Natural killer cell (primary cell): ENCODE measurements at regions not wholly inside any gene's neighbourhood (a gene's known extent, or its start where the extent isn't known, plus 50 kb on each side); places are given as distances from the start of the nearest gene placed in this dataset.
"Not testable (repeated sequence)": the region's sequence is repeated elsewhere in the genome, so short reads cannot be mapped to it uniquely, and the experiment has no call there.

ENCODE experiments used
- ATAC-seq, 3 donors: fragments of 150-1000 bp in 2 of 3; fragments of 200-7000 bp in 1 of 3; cut with Tn5 transposase; 1 replicate in 1 of 3; 2 replicates in 2 of 3; pipeline ENCODE4 v1.10.0; 2021; ENCODE audit warnings: mild to moderate bottlenecking in 2 of 3, moderate library complexity in 2 of 3
- DNase-seq, 2 donors: peaks; one replicate each; pipeline versions ENCODE4 v3.0.0 to v3.0.0-alpha.2; 2013 to 2021; ENCODE audit warnings: mixed read lengths in 1 of 2
- H3K27ac ChIP-seq: one replicate; pipeline ENCODE4 v1.5.1; 2013; ENCODE audit warnings: mild to moderate bottlenecking, low read length
- H3K27me3 ChIP-seq: one replicate; pipeline ENCODE4 v1.6.1; 2013; ENCODE audit warnings: low read length; ENCODE audit not compliant: control insufficient read depth, insufficient read depth
- H3K36me3 ChIP-seq: one replicate; pipeline ENCODE4 v1.6.1; 2013; ENCODE audit warnings: low read length; ENCODE audit not compliant: control insufficient read depth, insufficient read depth
- H3K4me1 ChIP-seq: one replicate; pipeline ENCODE4 v1.6.1; 2013; ENCODE audit warnings: low read length; ENCODE audit not compliant: control insufficient read depth, insufficient read depth
- H3K4me3 ChIP-seq: one replicate; pipeline ENCODE4 v1.5.1; 2013; ENCODE audit warnings: low read length
- H3K9me3 ChIP-seq: one replicate; pipeline ENCODE4 v1.6.1; 2013; ENCODE audit warnings: low read length; ENCODE audit not compliant: control insufficient read depth, insufficient read depth
- H3K27ac Mint-ChIP-seq, 2 donors: one replicate each; pipeline ENCODE4 v1.8.0; 2022; ENCODE audit warnings: mild to moderate bottlenecking in 2 of 2, mixed read lengths in 2 of 2, moderate library complexity in 1 of 2
- H3K27me3 Mint-ChIP-seq, 2 donors: one replicate each; pipeline ENCODE4 v1.8.0; 2022; ENCODE audit warnings: low read depth in 2 of 2, mixed read lengths in 2 of 2
- H3K36me3 Mint-ChIP-seq: one replicate; pipeline ENCODE4 v1.8.0; 2022; ENCODE audit warnings: mixed read lengths
- H3K4me1 Mint-ChIP-seq, 2 donors: one replicate each; pipeline ENCODE4 v1.8.0; 2022; ENCODE audit warnings: mixed read lengths in 2 of 2
- H3K4me3 Mint-ChIP-seq: one replicate; pipeline ENCODE4 v1.8.0; 2022; ENCODE audit warnings: mild to moderate bottlenecking, moderate library complexity, mixed read lengths
- H3K9me3 Mint-ChIP-seq, 2 donors: one replicate each; pipeline ENCODE4 v1.8.0; 2022; ENCODE audit warnings: mixed read lengths in 2 of 2
- CTCF ChIP-seq: fragments of 200-600 bp; IDR thresholded peaks from one replicate; pipeline ENCODE4 v1.8.0; 2022; ENCODE audit warnings: antibody characterized with exemption
- WGBS: methylation state at CpG from one replicate; pipeline ENCODE4 v1.1.7; 2013; ENCODE audit warnings: missing lambda C conversion rate; ENCODE audit not compliant: insufficient coverage; 5-methylcytosine and 5-hydroxymethylcytosine counted together
- intact Hi-C: fragments of 100-400 bp; cut with micrococcal nuclease; formaldehyde crosslinking; loops from one replicate; pipeline ENCODE4 v1.14.2; 2022

GRCh38 chr11:81241672-81242275 is 1491.9 kb downstream of the FAM181B start:
- H3K4me1 ChIP-seq, result no peaks in the 10 kb centered on the region
- ATAC-seq (no peak), DNase-seq (no peak)
- intact Hi-C loops, result no loop called here
- 76% methylated on average over 3 of the region's 5 CpGs for WGBS
- no peaks in the 10 kb centered on the region for H3K27me3 ChIP-seq
- Mint-ChIP-seq H3K27ac (no peak overlapping the region), H3K9me3 (peaks cover 7 to 14% of the 10 kb centered on the region in 2 donors), H3K4me1 (no peaks in the 10 kb centered on the region), H3K36me3 (no peaks in the 10 kb centered on the region), H3K27me3 (no peaks in the 10 kb centered on the region), H3K4me3 (no peak overlapping the region)
- H3K9me3 ChIP-seq, result no peaks in the 10 kb centered on the region
- H3K4me3 ChIP-seq, result no peak overlapping the region
- no peaks in the 10 kb centered on the region for H3K36me3 ChIP-seq
- no peak overlapping the region for H3K27ac ChIP-seq
- no peak for TF ChIP-seq CTCF

- Mint-ChIP-seq H3K4me3 (no peak overlapping the region), H3K27ac (no peak overlapping the region), H3K4me1 (no peaks in the 10 kb centered on the region), H3K36me3 (no peaks in the 10 kb centered on the region), H3K27me3 (no peaks in the 10 kb centered on the region), H3K9me3 (peaks cover 0 to 17% of the 10 kb centered on the region in 2 donors)
- H3K9me3 ChIP-seq, result no peaks in the 10 kb centered on the region
- H3K36me3 ChIP-seq, result no peaks in the 10 kb centered on the region
- intact Hi-C loops, result no loop called here
- no CpG with 5 or more reads among the region's 1 CpG for WGBS
- H3K4me3 ChIP-seq, result no peak overlapping the region
- no peak for TF ChIP-seq CTCF
- H3K4me1 ChIP-seq, result no peaks in the 10 kb centered on the region
- ATAC-seq (no peak), DNase-seq (no peak)
- H3K27me3 ChIP-seq, result no peaks in the 10 kb centered on the region
- no peak overlapping the region for H3K27ac ChIP-seq
Measured at GRCh38 chr11:81237139-81237538, 1496.5 kb downstream of the FAM181B start.

- H3K4me3 Mint-ChIP-seq, H3K4me3 ChIP-seq, H3K27me3 ChIP-seq, H3K4me1 ChIP-seq, DNase-seq, ATAC-seq, H3K27ac Mint-ChIP-seq, intact Hi-C loops, H3K27ac ChIP-seq, H3K4me1 Mint-ChIP-seq, H3K27me3 Mint-ChIP-seq, H3K36me3 Mint-ChIP-seq, H3K36me3 ChIP-seq, H3K9me3 ChIP-seq: not testable (repeated sequence)
- peaks cover 8 to 22% of the 10 kb centered on the region in 2 donors for H3K9me3 Mint-ChIP-seq
- WGBS, result 93% methylated on average over 13 of the region's 13 CpGs
Measured at GRCh38 chr11:81227409-81227808, 1506.3 kb downstream of the FAM181B start.

GRCh38 chr11:81224396-81224795 is 1509.3 kb downstream of the FAM181B start:
- no peaks in the 10 kb centered on the region for H3K36me3 ChIP-seq
- ATAC-seq, result no peak
- no peaks in the 10 kb centered on the region for H3K4me1 ChIP-seq
- no peaks in the 10 kb centered on the region for H3K27me3 Mint-ChIP-seq
- WGBS, result 79% methylated on average over 3 of the region's 3 CpGs
- no peak overlapping the region for H3K27ac Mint-ChIP-seq
- intact Hi-C loops, result no loop called here
- no peak overlapping the region for H3K4me3 Mint-ChIP-seq
- no peak overlapping the region for H3K27ac ChIP-seq
- H3K9me3 ChIP-seq, result no peaks in the 10 kb centered on the region
- no peak for TF ChIP-seq CTCF
- no peak for DNase-seq
- H3K4me3 ChIP-seq, result no peak overlapping the region
- no peaks in the 10 kb centered on the region for H3K4me1 Mint-ChIP-seq
- no peaks in the 10 kb centered on the region for H3K36me3 Mint-ChIP-seq
- H3K27me3 ChIP-seq, result no peaks in the 10 kb centered on the region
- H3K9me3 Mint-ChIP-seq, result peaks cover 10 to 19% of the 10 kb centered on the region in 2 donors
